ENCODE measurements at regions not wholly inside any gene's neighbourhood (a gene's known extent, or its start where the extent isn't known, plus 50 kb on each side); places are given as distances from the start of the nearest gene placed in this dataset.

GRCh38 chr2:6641956-6642355 lies 223.8 kb downstream of the CMPK2 start:
- TF ChIP-seq EZH2 (IDR thresholded peaks at IDR 0.05; ENCODE audit: low read length) = no peak
- no peak for TF ChIP-seq CTCF (optimal IDR thresholded peaks at IDR 0.05 in 1 of 3, IDR thresholded peaks at IDR 0.05 in 1 of 3, conservative IDR thresholded peaks at IDR 0.05 in 1 of 3; ENCODE audit: extremely low read depth in 1 of 3, insufficient read depth in 2 of 3, low read length in 3 of 3)
- H3K4me3 ChIP-seq (ENCODE audit: control insufficient read depth in 2 of 3, extremely low read depth in 1 of 3, insufficient read depth in 2 of 3, low read depth in 1 of 3, low read length in 3 of 3) = no peak overlapping the region

GRCh38 chr2:6644261-6644660 lies 221.4 kb downstream of the CMPK2 start:
- no peak overlapping the region for H3K27ac ChIP-seq (ENCODE audit: control insufficient read depth, insufficient read depth, low read length)
- H3K79me2 ChIP-seq (ENCODE audit: control insufficient read depth, insufficient read depth, low read length) = no peaks in the 10 kb centered on the region
- peaks cover 2% of the 10 kb centered on the region for H3K9me3 ChIP-seq (ENCODE audit: control insufficient read depth, low read depth, low read length)
- H3K27me3 ChIP-seq (ENCODE audit: control insufficient read depth, extremely low read depth, insufficient read depth, low read length) = no peaks in the 10 kb centered on the region
- H4K20me1 ChIP-seq (ENCODE audit: control insufficient read depth, extremely low read depth, insufficient read depth, low read length) = no peaks in the 10 kb centered on the region
- no peak for TF ChIP-seq EZH2 (IDR thresholded peaks at IDR 0.05; ENCODE audit: low read length)
- no peak for TF ChIP-seq CTCF (optimal IDR thresholded peaks at IDR 0.05 in 1 of 3, IDR thresholded peaks at IDR 0.05 in 1 of 3, conservative IDR thresholded peaks at IDR 0.05 in 1 of 3; ENCODE audit: extremely low read depth in 1 of 3, insufficient read depth in 2 of 3, low read length in 3 of 3)
- DNase-seq (ENCODE audit: low read depth, low spot score) (no peak), FAIRE-seq (no peak)
- dilution Hi-C loops (cut with MboI; ENCODE audit: extremely low pct_ligation_motif_present, low sequenced_read_pairs) = no loop called here
- H3K9me1 ChIP-seq (ENCODE audit: control insufficient read depth, extremely low read depth, insufficient read depth, low read length) = no peaks in the 10 kb centered on the region
- H3K4me1 ChIP-seq (ENCODE audit: control insufficient read depth, extremely low read depth, insufficient read depth, low read length) = no peaks in the 10 kb centered on the region
- H3K36me3 ChIP-seq (ENCODE audit: control insufficient read depth in 2 of 2, extremely low read depth in 1 of 2, insufficient read depth in 2 of 2, low read length in 2 of 2) = no peaks in the 10 kb centered on the region
- H3K4me2 ChIP-seq (ENCODE audit: control insufficient read depth, extremely low read depth, insufficient read depth, low read depth, low read length) = no peak overlapping the region
- H2AFZ ChIP-seq (ENCODE audit: control insufficient read depth, low read length) = no peak overlapping the region
- H3K9ac ChIP-seq (ENCODE audit: control insufficient read depth, extremely low read depth, insufficient read depth, low read length) = no peak overlapping the region
- H3K4me3 ChIP-seq (ENCODE audit: control insufficient read depth in 2 of 3, extremely low read depth in 1 of 3, insufficient read depth in 2 of 3, low read depth in 1 of 3, low read length in 3 of 3) = no peak overlapping the region

More at GRCh38 chr2:6641956-6642355, 223.8 kb downstream of the CMPK2 start:
- H4K20me1 ChIP-seq (ENCODE audit: control insufficient read depth, extremely low read depth, insufficient read depth, low read length) = no peaks in the 10 kb centered on the region
- FAIRE-seq (no peak), DNase-seq (ENCODE audit: low read depth, low spot score) (no peak)
- dilution Hi-C loops (cut with MboI; ENCODE audit: extremely low pct_ligation_motif_present, low sequenced_read_pairs) = no loop called here
- no peaks in the 10 kb centered on the region for H3K27me3 ChIP-seq (ENCODE audit: control insufficient read depth, extremely low read depth, insufficient read depth, low read length)
- no peak overlapping the region for H3K4me2 ChIP-seq (ENCODE audit: control insufficient read depth, extremely low read depth, insufficient read depth, low read depth, low read length)
- H3K9me1 ChIP-seq (ENCODE audit: control insufficient read depth, extremely low read depth, insufficient read depth, low read length) = no peaks in the 10 kb centered on the region
- H3K9me3 ChIP-seq (ENCODE audit: control insufficient read depth, low read depth, low read length) = no peaks in the 10 kb centered on the region
- no peak overlapping the region for H3K9ac ChIP-seq (ENCODE audit: control insufficient read depth, extremely low read depth, insufficient read depth, low read length)
- no peaks in the 10 kb centered on the region for H3K4me1 ChIP-seq (ENCODE audit: control insufficient read depth, extremely low read depth, insufficient read depth, low read length)
- no peak overlapping the region for H3K27ac ChIP-seq (ENCODE audit: control insufficient read depth, insufficient read depth, low read length)
- H3K36me3 ChIP-seq (ENCODE audit: control insufficient read depth in 2 of 2, extremely low read depth in 1 of 2, insufficient read depth in 2 of 2, low read length in 2 of 2) = no peaks in the 10 kb centered on the region
- H2AFZ ChIP-seq (ENCODE audit: control insufficient read depth, low read length) = no peak overlapping the region
- H3K79me2 ChIP-seq (ENCODE audit: control insufficient read depth, insufficient read depth, low read length) = no peaks in the 10 kb centered on the region
